Fibroblast of mammary gland (primary cell): ENCODE measurements at regions not wholly inside any gene's neighbourhood (a gene's known extent, or its start where the extent isn't known, plus 50 kb on each side); places are given as distances from the start of the nearest gene placed in this dataset.
A peak's percentile ranks its signal among the peaks of the same experiment; 100 is the strongest.
"Not testable (repeated sequence)": the region's sequence is repeated elsewhere in the genome, so short reads cannot be mapped to it uniquely, and the experiment has no call there.

ENCODE experiments used
- DNase-seq: peaks from one replicate; pipeline ENCODE4 v3.0.0-alpha.2; 2010; ENCODE audit warnings: low read depth
- H3K4me3 ChIP-seq: 2 replicates; pipeline ENCODE4 v1.5.1; 2011; ENCODE audit warnings: low read depth, mild to moderate bottlenecking, low read length, moderate library complexity; ENCODE audit not compliant: control insufficient read depth
- CTCF ChIP-seq: conservative IDR thresholded peaks from 2 replicates; pipeline ENCODE4 v1.5.1; 2011; ENCODE audit warnings: low read depth, low read length, inconsistent platforms; ENCODE audit not compliant: control insufficient read depth, insufficient read depth

- peak; percentile 13 for TF ChIP-seq CTCF
- H3K4me3 ChIP-seq: no peak overlapping the region
- no peak for DNase-seq
Observed at GRCh38 chr1:221272940-221273339, 393.7 kb downstream of the HLX start.

GRCh38 chr1:221274373-221274772 is 395.1 kb downstream of the HLX start:
- no peak for TF ChIP-seq CTCF
- no peak overlapping the region for H3K4me3 ChIP-seq
- no peak for DNase-seq

GRCh38 chr1:221276896-221277409 is 397.7 kb downstream of the HLX start:
- DNase-seq: peak; percentile 75
- H3K4me3 ChIP-seq: no peak overlapping the region
- TF ChIP-seq CTCF: no peak

GRCh38 chr1:221279146-221279545 is 399.9 kb downstream of the HLX start:
- no peak overlapping the region for H3K4me3 ChIP-seq
- DNase-seq: peak; percentile 38
- no peak for TF ChIP-seq CTCF

GRCh38 chr1:221283532-221283931 is 404.3 kb downstream of the HLX start:
- TF ChIP-seq CTCF: no peak
- no peak overlapping the region for H3K4me3 ChIP-seq

GRCh38 chr1:221284028-221284427 is 404.8 kb downstream of the HLX start:
- no peak for TF ChIP-seq CTCF
- H3K4me3 ChIP-seq: no peak overlapping the region
- peak; percentile 81 for DNase-seq

More at GRCh38 chr1:221283532-221283931, 404.3 kb downstream of the HLX start:
- DNase-seq: no peak

- DNase-seq, H3K4me3 ChIP-seq: not testable (repeated sequence)
Observed at GRCh38 chr1:221284991-221285390, 405.7 kb downstream of the HLX start.

- not testable (repeated sequence) for DNase-seq, H3K4me3 ChIP-seq
Observed at GRCh38 chr1:221285458-221286210, 406.4 kb downstream of the HLX start.
